Nephron (organoid): ENCODE measurements at regions not wholly inside any gene's neighbourhood (a gene's known extent, or its start where the extent isn't known, plus 50 kb on each side); places are given as distances from the start of the nearest gene placed in this dataset.

Source experiments
- H3K27ac Mint-ChIP-seq, 3 experiments: 2 replicates each; pipeline ENCODE4 v1.8.0; 2020; ENCODE audit warnings: mixed read lengths in 3 of 3, mild to moderate bottlenecking in 2 of 3, moderate library complexity in 1 of 3
- H3K27me3 Mint-ChIP-seq: 2 replicates; pipeline ENCODE4 v1.8.0; 2021; ENCODE audit warnings: low read depth, mild to moderate bottlenecking, moderate library complexity, mixed read lengths
- H3K36me3 Mint-ChIP-seq: 2 replicates; pipeline ENCODE4 v1.8.0; 2020; ENCODE audit warnings: low read depth, mixed read lengths
- H3K4me1 Mint-ChIP-seq: 2 replicates; pipeline ENCODE4 v1.8.0; 2020; ENCODE audit warnings: mixed read lengths
- H3K4me3 Mint-ChIP-seq, 3 experiments: 2 replicates each; pipeline ENCODE4 v1.8.0; 2020; ENCODE audit warnings: mild to moderate bottlenecking in 3 of 3, mixed read lengths in 3 of 3, moderate library complexity in 2 of 3
- H3K9me3 Mint-ChIP-seq: 2 replicates; pipeline ENCODE4 v1.8.0; 2020; ENCODE audit warnings: mixed read lengths
- TF ChIP-seq, protein P1 (sequence below), 3 experiments: fragments of 200-600 bp; sonication (generic); IDR thresholded peaks; one replicate each; pipeline ENCODE4 v1.5.0; 2021; ENCODE audit warnings: antibody characterized with exemption in 3 of 3; ENCODE audit not compliant: unreplicated experiment in 3 of 3

DNA sequence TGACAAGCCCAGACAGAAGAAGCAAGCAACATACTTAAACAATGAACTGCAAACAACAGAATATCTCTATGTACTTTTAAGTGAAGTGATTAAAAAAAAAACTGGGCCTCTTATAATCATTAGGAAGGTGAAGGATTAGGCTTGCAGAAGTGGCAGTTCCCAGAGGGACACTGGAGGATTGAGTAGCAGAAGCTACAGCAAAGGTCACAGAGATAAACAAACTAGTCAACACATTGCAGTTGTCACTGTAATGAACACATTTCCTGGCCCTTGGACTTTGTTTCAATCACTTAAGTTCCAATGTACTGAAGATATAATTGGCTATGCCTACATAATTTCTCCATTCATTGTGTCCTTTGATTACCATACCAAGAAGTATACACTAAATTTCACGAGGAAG is 1498.8 kb downstream of the SLITRK5 start:
- no peaks in the 10 kb centered on the region for H3K36me3 Mint-ChIP-seq
- TF ChIP-seq, protein P1, sequence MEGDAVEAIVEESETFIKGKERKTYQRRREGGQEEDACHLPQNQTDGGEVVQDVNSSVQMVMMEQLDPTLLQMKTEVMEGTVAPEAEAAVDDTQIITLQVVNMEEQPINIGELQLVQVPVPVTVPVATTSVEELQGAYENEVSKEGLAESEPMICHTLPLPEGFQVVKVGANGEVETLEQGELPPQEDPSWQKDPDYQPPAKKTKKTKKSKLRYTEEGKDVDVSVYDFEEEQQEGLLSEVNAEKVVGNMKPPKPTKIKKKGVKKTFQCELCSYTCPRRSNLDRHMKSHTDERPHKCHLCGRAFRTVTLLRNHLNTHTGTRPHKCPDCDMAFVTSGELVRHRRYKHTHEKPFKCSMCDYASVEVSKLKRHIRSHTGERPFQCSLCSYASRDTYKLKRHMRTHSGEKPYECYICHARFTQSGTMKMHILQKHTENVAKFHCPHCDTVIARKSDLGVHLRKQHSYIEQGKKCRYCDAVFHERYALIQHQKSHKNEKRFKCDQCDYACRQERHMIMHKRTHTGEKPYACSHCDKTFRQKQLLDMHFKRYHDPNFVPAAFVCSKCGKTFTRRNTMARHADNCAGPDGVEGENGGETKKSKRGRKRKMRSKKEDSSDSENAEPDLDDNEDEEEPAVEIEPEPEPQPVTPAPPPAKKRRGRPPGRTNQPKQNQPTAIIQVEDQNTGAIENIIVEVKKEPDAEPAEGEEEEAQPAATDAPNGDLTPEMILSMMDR (IDR thresholded peaks at IDR 0.05; ENCODE audit: unreplicated experiment in 3 of 3), result no peak
- H3K9me3 Mint-ChIP-seq, result no peaks in the 10 kb centered on the region
- no peak overlapping the region for H3K27ac Mint-ChIP-seq
- no peak overlapping the region for H3K4me3 Mint-ChIP-seq
- H3K4me1 Mint-ChIP-seq, result no peaks in the 10 kb centered on the region
- no peaks in the 10 kb centered on the region for H3K27me3 Mint-ChIP-seq

DNA sequence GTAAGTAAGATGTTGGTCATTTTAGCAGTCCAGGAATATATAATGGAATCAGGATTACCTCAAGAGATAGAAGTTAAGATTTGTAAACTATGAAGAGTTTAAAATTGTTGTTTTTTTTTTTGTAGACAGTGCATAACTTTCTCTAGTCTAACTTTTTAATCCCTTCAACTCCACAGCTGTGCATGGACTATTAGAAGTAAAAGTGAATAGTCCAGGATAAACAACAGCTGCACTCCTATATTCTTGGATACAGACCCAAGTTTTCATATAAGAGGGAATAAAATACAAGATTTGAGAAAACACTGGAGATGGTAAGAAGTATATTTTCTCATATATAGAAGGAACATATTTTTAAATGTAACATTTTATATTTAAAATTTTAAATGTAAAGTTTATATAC is 1509.9 kb downstream of the SLITRK5 start:
- Mint-ChIP-seq H3K36me3 (no peaks in the 10 kb centered on the region), H3K9me3 (peaks cover 12% of the 10 kb centered on the region), H3K4me3 (peak overlapping the region in 1 of 3 experiments; percentile 33), H3K27ac (peak overlapping the region in 2 of 3 experiments; percentile 25 to 52), H3K27me3 (no peaks in the 10 kb centered on the region), H3K4me1 (peaks cover 9% of the 10 kb centered on the region)
- TF ChIP-seq, protein P1 (IDR thresholded peaks at IDR 0.05; ENCODE audit: unreplicated experiment in 3 of 3), result no peak

DNA sequence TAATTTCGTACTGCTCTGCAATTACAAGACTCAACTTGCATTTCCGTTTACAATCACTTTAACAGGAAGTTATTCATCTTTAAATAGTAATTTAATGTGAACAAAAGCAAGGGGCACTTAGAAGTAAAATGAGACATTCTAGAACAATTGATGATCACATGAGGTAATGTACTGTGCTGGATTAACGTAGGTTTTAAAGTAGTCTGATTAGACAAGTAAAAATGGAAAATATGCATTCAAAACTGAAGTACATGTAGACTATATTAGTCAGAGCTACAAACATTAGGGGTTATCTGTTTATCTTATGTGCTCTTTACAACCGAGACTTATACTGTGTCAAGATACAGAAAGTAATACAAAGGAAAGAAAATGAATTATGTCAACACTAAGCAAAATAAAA is 1528.0 kb downstream of the SLITRK5 start:
- no peak overlapping the region for H3K4me3 Mint-ChIP-seq
- no peak overlapping the region for H3K27ac Mint-ChIP-seq
- peaks cover 12% of the 10 kb centered on the region for H3K9me3 Mint-ChIP-seq
- H3K4me1 Mint-ChIP-seq, result no peaks in the 10 kb centered on the region
- H3K27me3 Mint-ChIP-seq, result no peaks in the 10 kb centered on the region
- no peaks in the 10 kb centered on the region for H3K36me3 Mint-ChIP-seq
- TF ChIP-seq, protein P1 (IDR thresholded peaks at IDR 0.05; ENCODE audit: unreplicated experiment in 3 of 3), result no peak

DNA sequence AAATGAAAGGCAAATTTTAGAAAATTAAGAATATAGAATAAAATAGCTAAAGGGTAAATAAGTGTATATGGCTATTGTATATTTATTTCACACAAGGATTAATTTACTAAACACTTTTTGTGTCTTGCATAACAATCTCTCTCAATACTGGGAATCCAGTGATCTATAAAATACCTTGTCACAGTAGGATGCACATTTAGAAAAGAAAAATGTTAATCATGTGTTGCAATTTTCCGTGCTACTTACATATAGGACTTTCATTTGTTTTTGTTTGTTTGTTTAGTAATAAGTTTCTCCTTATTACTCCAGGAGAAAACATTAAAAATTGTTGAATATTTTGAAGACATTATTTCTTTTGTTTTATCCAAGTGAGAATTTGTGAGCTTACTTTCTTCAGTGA is 1533.3 kb downstream of the SLITRK5 start:
- no peaks in the 10 kb centered on the region for H3K36me3 Mint-ChIP-seq
- H3K4me1 Mint-ChIP-seq, result no peaks in the 10 kb centered on the region
- H3K4me3 Mint-ChIP-seq, result no peak overlapping the region
- no peaks in the 10 kb centered on the region for H3K9me3 Mint-ChIP-seq
- TF ChIP-seq, protein P1 (IDR thresholded peaks at IDR 0.05; ENCODE audit: unreplicated experiment in 3 of 3), result no peak
- H3K27me3 Mint-ChIP-seq, result peaks cover 3% of the 10 kb centered on the region
- H3K27ac Mint-ChIP-seq, result no peak overlapping the region

DNA sequence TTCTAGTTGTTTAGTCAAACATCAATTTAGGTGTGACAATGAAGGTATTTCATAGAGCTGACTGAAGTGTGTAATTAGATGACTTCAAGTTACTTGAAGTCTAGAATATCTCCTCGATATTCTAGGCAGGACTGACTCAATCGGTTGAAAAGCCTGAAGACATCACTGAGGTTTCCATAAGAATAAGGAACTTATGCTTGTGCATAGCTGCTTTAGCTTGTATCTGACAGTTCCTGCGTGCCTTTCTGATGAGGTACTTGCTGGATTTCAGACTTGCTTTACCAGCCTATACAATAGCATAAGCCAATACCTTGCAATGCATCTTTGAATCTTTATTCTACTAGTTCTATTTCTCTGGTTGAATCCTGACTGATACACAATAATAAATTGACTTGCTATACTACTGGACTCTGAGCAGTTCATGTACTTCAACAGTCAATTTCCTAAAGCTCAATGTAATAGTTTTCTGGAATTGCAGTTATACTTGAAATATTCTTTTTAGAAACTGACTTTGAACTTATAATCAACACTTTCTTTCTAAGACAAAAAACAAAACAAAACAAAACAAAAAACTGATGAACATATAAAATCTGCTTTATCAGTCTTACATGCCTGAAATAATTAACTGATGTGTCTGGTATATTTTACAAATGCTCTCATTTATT is 1534.8 kb downstream of the SLITRK5 start:
- H3K9me3 Mint-ChIP-seq, result no peaks in the 10 kb centered on the region
- no peak overlapping the region for H3K27ac Mint-ChIP-seq
- no peaks in the 10 kb centered on the region for H3K36me3 Mint-ChIP-seq
- TF ChIP-seq, protein P1 (IDR thresholded peaks at IDR 0.05; ENCODE audit: unreplicated experiment in 3 of 3), result no peak
- no peaks in the 10 kb centered on the region for H3K4me1 Mint-ChIP-seq
- H3K4me3 Mint-ChIP-seq, result no peak overlapping the region
- peaks cover 3% of the 10 kb centered on the region for H3K27me3 Mint-ChIP-seq

DNA sequence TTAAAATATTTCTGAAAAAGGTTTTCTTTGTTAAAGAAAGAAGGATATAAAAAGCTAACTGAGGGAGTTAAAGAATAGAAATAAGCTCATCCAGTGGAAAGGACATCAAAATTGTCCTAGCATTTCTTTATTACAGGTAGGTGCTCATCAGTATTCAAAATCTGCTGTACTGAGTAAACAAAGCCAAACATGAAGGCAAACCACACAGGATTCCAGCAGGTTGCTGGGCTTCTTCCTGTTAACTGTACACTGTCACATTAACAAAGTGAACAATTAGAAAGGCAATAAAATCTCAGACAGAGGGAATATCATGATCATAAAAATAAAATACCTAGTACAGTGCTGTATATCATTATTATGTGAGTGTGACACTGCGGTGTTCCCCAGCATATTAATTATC is 1541.0 kb downstream of the SLITRK5 start:
- H3K9me3 Mint-ChIP-seq, result no peaks in the 10 kb centered on the region
- TF ChIP-seq, protein P1 (IDR thresholded peaks at IDR 0.05; ENCODE audit: unreplicated experiment in 3 of 3), result no peak
- no peak overlapping the region for H3K27ac Mint-ChIP-seq
- no peak overlapping the region for H3K4me3 Mint-ChIP-seq
- H3K36me3 Mint-ChIP-seq, result no peaks in the 10 kb centered on the region
- peaks cover 3% of the 10 kb centered on the region for H3K27me3 Mint-ChIP-seq
- peaks cover 18% of the 10 kb centered on the region for H3K4me1 Mint-ChIP-seq
